Prostate gland (tissue), 2 donors: ENCODE measurements at regions not wholly inside any gene's neighbourhood (a gene's known extent, or its start where the extent isn't known, plus 50 kb on each side); places are given as distances from the start of the nearest gene placed in this dataset.
"Not testable (repeated sequence)": the region's sequence is repeated elsewhere in the genome, so short reads cannot be mapped to it uniquely, and the experiment has no call there.

ENCODE experiments used
- DNase-seq: peaks from one replicate; pipeline ENCODE4 v3.0.0-alpha.2; 2019; ENCODE audit warnings: low spot score
- H3K27ac ChIP-seq, 2 donors: fragments of 200-600 bp; sonication (generic); 2 replicates each; pipeline ENCODE4 v1.5.1; 2017 to 2019
- H3K27me3 ChIP-seq: fragments of 200-600 bp; sonication (generic); replicated peaks from 2 replicates; pipeline ENCODE4 v1.5.1; 2019; ENCODE audit not compliant: insufficient read depth
- H3K36me3 ChIP-seq, 2 donors: fragments of 200-600 bp; sonication (generic); 1 replicate in 1 of 2; 2 replicates in 1 of 2; pipeline versions ENCODE4 v1.5.1 to v1.8.1; 2017 to 2019
- H3K4me1 ChIP-seq: fragments of 200-600 bp; sonication (generic); replicated peaks from 2 replicates; pipeline ENCODE4 v1.5.1; 2019
- H3K4me3 ChIP-seq, 2 donors: fragments of 200-600 bp; sonication (generic); 2 replicates each; pipeline ENCODE4 v1.5.1; 2017 to 2019
- H3K9me3 ChIP-seq: fragments of 200-600 bp; sonication (generic); 2 replicates; pipeline ENCODE4 v1.5.1; 2017
- POLR2A ChIP-seq: fragments of 450-650 bp; IDR thresholded peaks from one replicate; pipeline ENCODE4 v1.6.1; 2016; ENCODE audit warnings: antibody characterized with exemption, mild to moderate bottlenecking
- POLR2AphosphoS5 ChIP-seq: sonication (generic); formaldehyde crosslinking; IDR thresholded peaks from one replicate; pipeline ENCODE4 v1.6.1; 2017; ENCODE audit warnings: antibody characterized with exemption
- WGBS: methylation state at CpG from one replicate; pipeline ENCODE4 v1.1.5; 2018; 5-methylcytosine and 5-hydroxymethylcytosine counted together
- intact Hi-C: fragments of 100-400 bp; cut with DNase I; formaldehyde crosslinking; loops from one replicate; pipeline ENCODE4 v1.14.2; 2022
- TF ChIP-seq, protein P1 (sequence below), 4 experiments: fragments of 200-600 bp in 2 of 4; fragments of 450-650 bp in 2 of 4; sonication (generic) in 2 of 4; IDR thresholded peaks; 1 replicate in 3 of 4; 2 replicates in 1 of 4; pipeline ENCODE4 v1.5.1; 2016 to 2019; ENCODE audit warnings: antibody characterized with exemption in 4 of 4, mild to moderate bottlenecking in 2 of 4, moderate library complexity in 2 of 4

DNA sequence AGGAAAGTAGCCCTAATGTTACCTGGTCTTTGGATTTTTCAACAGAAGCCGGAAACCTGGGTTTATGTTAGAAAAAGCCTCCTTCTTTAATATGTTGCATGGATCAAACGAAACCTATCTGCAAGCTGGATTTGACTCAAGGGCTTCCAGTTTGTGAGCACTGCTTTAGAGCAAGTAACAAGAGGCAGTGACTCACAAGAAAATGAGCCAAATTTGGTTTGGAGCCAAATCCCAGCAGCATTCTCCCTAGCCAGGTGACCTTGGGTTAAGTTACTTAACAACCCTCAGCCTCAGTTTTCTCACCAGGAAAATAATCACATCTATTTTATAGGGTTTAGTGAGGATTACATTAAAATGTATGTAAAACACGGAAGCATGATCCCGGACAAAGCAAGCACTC is 215.2 kb upstream of the PRICKLE2 start:
- 83% methylated on average over 4 of the region's 4 CpGs for WGBS
- no peak for DNase-seq

DNA sequence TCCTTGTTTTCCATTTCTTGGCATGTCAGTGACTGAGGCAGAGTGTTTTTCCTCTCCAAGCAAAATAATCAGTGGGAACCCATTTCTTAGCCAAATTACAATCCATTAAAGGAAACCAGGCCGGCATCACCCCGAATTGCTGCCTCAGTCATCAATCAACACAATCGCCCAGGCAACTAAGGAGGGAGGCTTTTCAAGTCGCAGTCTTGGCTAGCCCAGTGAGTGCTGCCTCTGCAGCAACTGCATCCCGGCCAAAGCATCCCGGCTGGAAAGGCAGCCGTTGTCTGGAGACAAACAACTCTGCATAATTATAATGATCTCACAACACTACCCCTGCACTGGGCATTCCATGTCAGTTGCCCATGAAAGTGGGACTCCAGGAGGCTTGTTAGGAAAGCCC is 213.5 kb upstream of the PRICKLE2 start:
- WGBS = 71% methylated on average over 7 of the region's 7 CpGs
- Histone ChIP-seq H3K27me3 (no peaks in the 10 kb centered on the region), H3K27ac (no peak overlapping the region), H3K4me1 (no peaks in the 10 kb centered on the region), H3K36me3 (no peaks in the 10 kb centered on the region), H3K4me3 (no peak overlapping the region), H3K9me3 (no peaks in the 10 kb centered on the region)
- DNase-seq = no peak
- TF ChIP-seq, protein P1, sequence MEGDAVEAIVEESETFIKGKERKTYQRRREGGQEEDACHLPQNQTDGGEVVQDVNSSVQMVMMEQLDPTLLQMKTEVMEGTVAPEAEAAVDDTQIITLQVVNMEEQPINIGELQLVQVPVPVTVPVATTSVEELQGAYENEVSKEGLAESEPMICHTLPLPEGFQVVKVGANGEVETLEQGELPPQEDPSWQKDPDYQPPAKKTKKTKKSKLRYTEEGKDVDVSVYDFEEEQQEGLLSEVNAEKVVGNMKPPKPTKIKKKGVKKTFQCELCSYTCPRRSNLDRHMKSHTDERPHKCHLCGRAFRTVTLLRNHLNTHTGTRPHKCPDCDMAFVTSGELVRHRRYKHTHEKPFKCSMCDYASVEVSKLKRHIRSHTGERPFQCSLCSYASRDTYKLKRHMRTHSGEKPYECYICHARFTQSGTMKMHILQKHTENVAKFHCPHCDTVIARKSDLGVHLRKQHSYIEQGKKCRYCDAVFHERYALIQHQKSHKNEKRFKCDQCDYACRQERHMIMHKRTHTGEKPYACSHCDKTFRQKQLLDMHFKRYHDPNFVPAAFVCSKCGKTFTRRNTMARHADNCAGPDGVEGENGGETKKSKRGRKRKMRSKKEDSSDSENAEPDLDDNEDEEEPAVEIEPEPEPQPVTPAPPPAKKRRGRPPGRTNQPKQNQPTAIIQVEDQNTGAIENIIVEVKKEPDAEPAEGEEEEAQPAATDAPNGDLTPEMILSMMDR (IDR thresholded peaks at IDR 0.05) = no peak
- TF ChIP-seq POLR2A (no peak), POLR2AphosphoS5 (no peak)
- intact Hi-C loops = no loop called here

More for the DNA sequence above, 215.2 kb upstream of the PRICKLE2 start:
- H3K27ac ChIP-seq = no peak overlapping the region
- intact Hi-C loops = no loop called here
- no peaks in the 10 kb centered on the region for H3K4me1 ChIP-seq
- H3K36me3 ChIP-seq = no peaks in the 10 kb centered on the region
- no peaks in the 10 kb centered on the region for H3K27me3 ChIP-seq
- H3K4me3 ChIP-seq = no peak overlapping the region
- no peaks in the 10 kb centered on the region for H3K9me3 ChIP-seq
- TF ChIP-seq POLR2AphosphoS5 (no peak), POLR2A (no peak)
- TF ChIP-seq, protein P1 (IDR thresholded peaks at IDR 0.05) = no peak

DNA sequence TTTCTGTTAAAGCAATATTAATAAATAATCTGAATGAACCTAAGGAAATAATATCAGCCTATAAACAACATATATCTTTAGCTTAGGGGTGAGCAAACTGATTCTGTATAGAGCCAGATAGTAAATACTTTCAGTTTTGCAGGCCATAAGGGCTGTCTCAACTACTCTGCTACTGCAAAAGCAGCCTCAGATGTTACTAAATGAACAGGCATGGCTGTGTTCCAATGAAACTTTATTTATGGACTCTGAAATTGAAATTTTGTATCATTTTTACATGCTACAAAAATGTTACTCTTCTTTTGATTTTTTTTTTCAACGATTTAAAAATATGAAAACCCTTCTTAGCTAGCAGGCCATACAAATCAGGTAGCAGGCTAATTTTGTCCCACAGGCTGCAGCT is 212.8 kb upstream of the PRICKLE2 start:
- H3K27me3 ChIP-seq = no peaks in the 10 kb centered on the region
- TF ChIP-seq POLR2A (no peak), POLR2AphosphoS5 (no peak)
- TF ChIP-seq, protein P1 (IDR thresholded peaks at IDR 0.05) = no peak
- H3K4me3 ChIP-seq = no peak overlapping the region
- intact Hi-C loops = no loop called here
- no peak for DNase-seq
- H3K9me3 ChIP-seq = no peaks in the 10 kb centered on the region
- no peak overlapping the region for H3K27ac ChIP-seq
- H3K36me3 ChIP-seq = no peaks in the 10 kb centered on the region
- H3K4me1 ChIP-seq = no peaks in the 10 kb centered on the region
- WGBS = 66% methylated on average over 1 of the region's 1 CpG

DNA sequence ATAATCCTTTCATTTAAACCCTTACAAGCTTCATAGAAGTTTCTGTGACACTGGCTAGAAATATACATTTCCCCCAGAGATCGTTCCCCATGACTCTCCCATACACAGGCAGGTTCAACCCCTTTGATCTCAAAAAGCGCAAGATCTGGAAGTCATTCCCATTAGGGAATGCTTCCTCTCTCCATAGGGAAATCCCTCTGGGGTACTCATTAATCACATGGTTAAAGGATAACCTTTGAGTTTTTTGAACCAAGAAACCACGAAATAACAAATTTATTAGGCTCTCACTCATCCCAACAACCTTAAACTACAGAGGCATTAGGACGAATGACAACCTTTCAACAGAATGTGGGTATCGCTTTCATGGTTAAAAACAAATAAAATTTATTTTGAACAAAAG is 211.9 kb upstream of the PRICKLE2 start:
- Histone ChIP-seq H3K27me3 (no peaks in the 10 kb centered on the region), H3K4me3 (no peak overlapping the region), H3K27ac (no peak overlapping the region), H3K9me3 (no peaks in the 10 kb centered on the region), H3K4me1 (no peaks in the 10 kb centered on the region), H3K36me3 (no peaks in the 10 kb centered on the region)
- DNase-seq = no peak
- TF ChIP-seq POLR2A = no peak
- TF ChIP-seq, protein P1 (IDR thresholded peaks at IDR 0.05) = no peak
- no peak for TF ChIP-seq POLR2AphosphoS5
- intact Hi-C loops = no loop called here
- 74% methylated on average over 5 of the region's 5 CpGs for WGBS

DNA sequence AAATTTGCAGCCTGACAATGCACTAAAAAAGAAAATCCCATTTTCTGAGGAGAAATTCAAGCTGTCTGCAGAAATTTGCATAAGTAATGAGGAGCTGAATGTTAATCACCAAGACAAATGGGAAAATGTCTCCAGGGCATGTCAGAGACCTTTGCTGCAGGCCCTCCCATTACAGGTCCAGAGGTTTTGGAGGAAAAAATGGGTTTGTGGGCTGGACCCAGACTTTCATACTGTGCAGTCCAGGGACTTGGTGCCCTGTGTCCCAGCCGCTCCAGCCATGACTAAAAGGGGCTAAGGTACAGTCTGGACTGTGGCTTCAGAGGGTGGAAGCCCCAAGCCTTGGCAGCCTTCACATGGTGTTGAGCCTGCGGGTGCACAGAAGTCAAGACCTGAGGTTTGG is 209.8 kb upstream of the PRICKLE2 start:
- H3K4me3 ChIP-seq, intact Hi-C loops, H3K4me1 ChIP-seq, H3K27ac ChIP-seq, H3K27me3 ChIP-seq, DNase-seq, H3K9me3 ChIP-seq, H3K36me3 ChIP-seq: not testable (repeated sequence)
- 100% methylated on average over 2 of the region's 2 CpGs for WGBS
